AG04450 (cell line): ENCODE measurements at regions not wholly inside any gene's neighbourhood (a gene's known extent, or its start where the extent isn't known, plus 50 kb on each side); places are given as distances from the start of the nearest gene placed in this dataset.

ENCODE experiments used
- CTCF ChIA-PET: fragments of 300-600, 350-600 bp; formaldehyde crosslinking; extraction: SDS; loops from one replicate; lab custom pipeline; 2022; ENCODE audit warnings: antibody characterized with exemption, inconsistent platforms; lab: Charles Lee
- POLR2A ChIA-PET: fragments of 350-600 bp; formaldehyde crosslinking; extraction: SDS; loops from one replicate; lab custom pipeline; 2021; ENCODE audit warnings: antibody characterized with exemption, inconsistent platforms; lab: Yijun Ruan, JAX
- DNase-seq: peaks from one replicate; pipeline ENCODE4 v3.0.0-alpha.2; 2011; ENCODE audit warnings: low read depth, low spot score
- H3K27ac ChIP-seq: one replicate; pipeline ENCODE4 v1.5.1; 2012; ENCODE audit warnings: low read depth, low read length, control low read depth
- H3K27me3 ChIP-seq: one replicate; pipeline ENCODE4 v1.6.0; 2012; ENCODE audit warnings: low read length; ENCODE audit not compliant: control insufficient read depth, insufficient read depth
- H3K4me3 ChIP-seq: 2 replicates; pipeline ENCODE4 v1.5.1; 2011; ENCODE audit warnings: mild to moderate bottlenecking, low read depth, low read length, control low read depth
- H3K9me3 ChIP-seq: 2 replicates; pipeline ENCODE4 v1.5.1; 2012; ENCODE audit warnings: low read length; ENCODE audit not compliant: control insufficient read depth, insufficient read depth
- CTCF ChIP-seq: IDR thresholded peaks from 2 replicates; pipeline ENCODE4 v1.5.1; 2011; ENCODE audit warnings: low read depth, low read length, control low read depth, inconsistent platforms

- Histone ChIP-seq H3K27me3 (no peaks in the 10 kb centered on the region), H3K27ac (no peak overlapping the region), H3K9me3 (no peaks in the 10 kb centered on the region), H3K4me3 (no peak overlapping the region)
- DNase-seq: no peak
- no peak for TF ChIP-seq CTCF
- CTCF ChIA-PET: no interaction called here
- POLR2A ChIA-PET: no interaction called here
Observed at GRCh38 chr1:95815511-95815910, 581.5 kb downstream of the RWDD3 start.

- ChIA-PET POLR2A (no interaction called here), CTCF (no interaction called here)
- no peak for DNase-seq
- no peak for TF ChIP-seq CTCF
- no peaks in the 10 kb centered on the region for H3K9me3 ChIP-seq
- H3K27me3 ChIP-seq: no peaks in the 10 kb centered on the region
- no peak overlapping the region for H3K27ac ChIP-seq
- no peak overlapping the region for H3K4me3 ChIP-seq
Observed at GRCh38 chr1:95829556-95829955, 595.5 kb downstream of the RWDD3 start.

GRCh38 chr1:95832370-95832769 is 598.4 kb downstream of the RWDD3 start:
- no peak overlapping the region for H3K4me3 ChIP-seq
- ChIA-PET POLR2A (no interaction called here), CTCF (no interaction called here)
- H3K27me3 ChIP-seq: no peaks in the 10 kb centered on the region
- H3K9me3 ChIP-seq: no peaks in the 10 kb centered on the region
- H3K27ac ChIP-seq: no peak overlapping the region
- no peak for DNase-seq
- no peak for TF ChIP-seq CTCF

GRCh38 chr1:95849439-95849838 is 615.4 kb downstream of the RWDD3 start:
- POLR2A ChIA-PET: no interaction called here
- no peak for TF ChIP-seq CTCF
- CTCF ChIA-PET: no interaction called here

GRCh38 chr1:95850165-95850649 is 616.2 kb downstream of the RWDD3 start:
- H3K4me3 ChIP-seq: no peak overlapping the region
- TF ChIP-seq CTCF: no peak
- H3K27me3 ChIP-seq: no peaks in the 10 kb centered on the region
- POLR2A ChIA-PET: no interaction called here
- peaks cover 3% of the 10 kb centered on the region; the same call in 1 of the 2 replicates for H3K9me3 ChIP-seq
- no peak overlapping the region for H3K27ac ChIP-seq
- CTCF ChIA-PET: no interaction called here
- no peak for DNase-seq

More at GRCh38 chr1:95849439-95849838, 615.4 kb downstream of the RWDD3 start:
- Histone ChIP-seq H3K27ac (no peak overlapping the region), H3K27me3 (no peaks in the 10 kb centered on the region), H3K4me3 (no peak overlapping the region), H3K9me3 (peaks cover 2% of the 10 kb centered on the region; the same call in 1 of the 2 replicates)
- DNase-seq: no peak
